Esophagus mucosa (tissue), 1 donor: ENCODE measurements at regions not wholly inside any gene's neighbourhood (a gene's known extent, or its start where the extent isn't known, plus 50 kb on each side); places are given as distances from the start of the nearest gene placed in this dataset.
"Not testable (repeated sequence)": the region's sequence is repeated elsewhere in the genome, so short reads cannot be mapped to it uniquely, and the experiment has no call there.

Experiments used
- ATAC-seq: fragments of 200-7000 bp; cut with Tn5 transposase; one replicate; pipeline ENCODE4 v1.9.1; 2020
- donor health status: DM: yes; HTN: yes; CAD: no.

DNA sequence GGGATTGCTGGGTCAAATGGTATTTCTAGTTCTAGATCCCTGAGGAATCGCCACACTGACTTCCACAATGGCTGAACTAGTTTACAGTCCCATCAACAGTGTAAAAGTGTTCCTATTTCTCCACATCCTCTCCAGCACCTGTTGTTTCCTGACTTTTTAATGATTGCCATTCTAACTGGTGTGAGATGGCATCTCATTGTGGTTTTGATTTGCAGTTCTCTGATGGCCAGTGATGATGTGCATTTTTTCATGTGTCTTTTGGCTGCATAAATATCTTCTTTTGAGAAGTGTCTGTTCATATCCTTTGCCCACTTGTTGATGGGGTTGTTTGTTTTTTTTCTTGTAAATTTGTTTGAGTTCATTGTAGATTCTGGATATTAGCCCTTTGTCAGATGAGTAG, 220.3 kb downstream of the NPR3 start:
- ATAC-seq: not testable (repeated sequence)

DNA sequence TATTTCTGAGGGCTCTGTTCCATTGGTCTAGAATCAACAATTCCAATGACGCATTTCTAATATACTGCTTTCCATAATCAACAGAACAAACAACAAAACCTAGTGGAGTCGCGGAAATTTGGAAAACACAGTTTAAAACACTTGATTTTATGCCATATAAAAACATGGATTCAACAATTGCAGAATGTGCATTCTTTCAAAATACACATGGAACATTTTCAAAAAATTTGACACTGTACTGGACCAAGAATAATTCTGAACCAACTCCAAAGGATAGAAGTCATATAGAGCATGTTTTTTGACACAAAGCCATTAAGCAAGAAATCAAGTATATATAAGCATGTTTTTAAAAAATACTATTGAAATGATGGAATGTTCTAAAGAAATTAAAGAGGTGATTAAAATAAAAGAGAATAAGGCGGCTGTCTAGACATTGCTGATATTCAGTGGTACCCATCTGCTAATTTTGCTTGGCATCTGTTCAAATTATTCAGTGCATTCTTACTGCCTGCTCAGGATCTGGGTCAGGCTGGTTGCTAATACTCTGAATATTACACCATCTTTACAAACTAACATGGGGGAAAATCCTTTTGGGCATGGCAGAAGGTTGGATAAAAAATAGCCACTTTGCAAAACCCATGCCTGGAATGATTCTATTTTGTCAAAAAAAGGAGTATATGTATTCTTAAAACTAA, 221.3 kb downstream of the NPR3 start:
- no peak for ATAC-seq

DNA sequence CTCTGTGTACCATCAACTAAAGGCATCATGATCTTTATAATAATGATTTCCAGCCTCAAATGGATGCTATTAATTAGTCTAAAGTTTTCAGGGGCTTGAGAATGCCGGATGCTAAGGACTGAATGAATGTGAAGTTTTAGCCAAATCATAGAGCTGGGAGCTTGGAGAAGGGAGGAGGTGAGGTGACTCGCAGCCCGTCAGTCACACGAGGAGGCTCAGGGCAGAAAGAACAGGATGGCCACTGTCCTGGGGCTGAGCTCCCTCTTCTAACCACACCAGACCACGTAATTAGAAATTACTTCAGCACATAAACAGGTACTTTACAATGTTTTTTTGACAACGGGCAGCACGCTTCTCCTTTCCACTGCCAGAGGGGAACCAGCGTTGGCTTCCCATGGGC, 222.6 kb downstream of the NPR3 start:
- ATAC-seq: no peak

DNA sequence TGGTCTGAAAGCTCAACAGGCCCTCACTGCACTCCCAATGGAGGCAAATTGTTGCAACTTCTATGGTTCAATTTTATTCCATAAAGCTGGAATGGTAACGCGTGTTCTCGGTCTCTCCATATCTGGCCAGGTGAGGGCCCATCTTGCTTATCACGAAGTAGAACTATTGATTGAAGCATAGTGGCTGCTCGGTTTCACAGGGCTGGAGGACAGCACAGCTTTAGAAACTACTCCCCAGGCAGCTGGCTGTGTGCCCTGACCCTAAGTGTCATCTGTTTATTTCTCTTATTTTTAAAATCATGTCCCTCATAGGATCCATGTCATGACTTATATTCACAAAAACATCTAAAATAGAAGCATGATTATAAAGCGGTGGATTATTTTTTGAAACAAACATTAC, 223.4 kb downstream of the NPR3 start:
- no peak for ATAC-seq

DNA sequence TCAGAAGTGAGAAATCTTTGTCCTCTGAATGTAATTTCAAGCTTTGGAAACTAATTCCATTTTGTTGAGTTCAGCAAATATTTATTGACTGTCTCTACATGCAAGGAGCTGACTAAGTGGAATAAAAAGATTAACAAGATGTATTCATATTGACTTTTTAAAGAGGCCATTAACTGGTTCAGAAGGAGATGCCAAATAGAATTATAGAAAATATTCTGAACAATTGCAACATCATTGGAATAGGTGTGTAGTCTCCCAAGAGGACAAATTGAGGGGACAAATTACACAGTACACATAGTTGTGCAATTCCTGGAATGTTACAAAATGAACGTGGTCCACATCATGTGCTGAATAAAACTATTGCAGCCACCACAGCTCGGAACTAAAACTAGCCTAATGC, 224.2 kb downstream of the NPR3 start:
- peak; percentile 84 for ATAC-seq

- ATAC-seq: no peak
Observed at GRCh38 chr5:32936329-32936728, 225.2 kb downstream of the NPR3 start.

DNA sequence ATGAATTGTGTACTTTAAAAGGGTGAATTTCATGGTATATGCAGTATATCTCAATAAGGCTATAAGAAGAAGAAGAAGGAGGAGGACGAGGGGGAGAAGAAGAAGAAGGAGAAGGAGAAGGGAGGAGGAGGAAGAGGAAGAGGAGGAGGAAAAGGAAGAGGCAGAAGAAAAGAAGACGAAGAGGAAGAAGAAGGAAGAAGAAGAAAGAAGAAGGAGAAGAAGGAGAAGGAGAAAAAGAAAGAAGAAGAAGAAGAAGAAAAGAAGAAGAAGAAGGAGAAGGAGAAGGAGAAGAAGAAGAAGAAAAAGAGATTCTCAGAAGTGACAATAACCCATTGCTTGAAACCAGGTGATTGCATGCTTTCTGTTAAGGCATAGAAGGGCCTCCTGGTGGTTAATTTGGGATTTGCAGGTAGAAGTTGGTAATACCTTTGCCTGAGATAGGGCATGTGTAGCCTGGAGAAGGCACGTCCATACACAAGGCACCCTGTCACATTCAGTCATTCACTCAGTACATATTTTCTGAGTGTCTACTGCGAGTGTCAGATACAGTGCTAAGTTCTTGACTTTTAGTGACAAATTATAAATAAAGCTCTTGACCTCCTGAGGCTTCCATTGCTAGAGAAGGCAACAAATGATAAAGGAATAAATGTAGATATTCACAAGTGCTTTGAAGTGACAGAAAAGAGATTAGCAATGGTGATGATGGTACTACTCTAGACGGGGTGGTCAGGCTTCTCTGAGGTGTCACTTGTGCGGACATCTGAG, 231.3 kb downstream of the NPR3 start:
- peak; percentile 60 for ATAC-seq

DNA sequence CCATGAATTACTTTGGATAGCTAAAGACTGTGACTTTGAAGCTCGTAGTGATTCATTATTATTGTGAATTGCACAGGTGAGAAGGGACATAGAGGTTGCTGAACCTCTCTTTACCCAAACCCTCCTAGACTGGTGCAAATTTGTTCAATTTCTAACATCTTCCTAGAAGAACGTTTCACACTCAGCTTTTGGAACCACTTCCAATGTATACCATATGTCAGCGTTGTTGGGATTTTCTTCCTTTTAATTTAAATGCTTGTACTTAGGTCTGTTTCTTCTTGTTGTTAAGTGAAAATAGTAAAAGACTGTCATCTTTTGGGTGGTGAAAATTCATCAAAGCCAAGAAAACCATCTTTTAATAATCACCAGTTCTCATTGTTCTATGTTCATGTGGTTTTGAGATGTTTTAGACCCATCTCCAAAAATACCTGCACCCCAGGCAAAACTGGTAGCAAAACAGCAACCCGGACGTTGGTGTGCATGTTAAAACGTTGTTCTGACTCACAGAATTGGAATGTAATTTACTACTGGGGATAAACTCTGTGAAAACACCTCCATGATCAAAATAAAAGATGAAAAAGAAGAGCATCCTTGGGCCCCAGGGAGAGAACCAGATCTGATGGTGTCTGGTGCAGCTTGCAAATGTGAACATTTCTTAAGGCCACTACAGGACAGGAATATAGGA, 238.3 kb downstream of the NPR3 start:
- ATAC-seq: peak; percentile 48

- no peak for ATAC-seq
Observed at GRCh38 chr5:32951003-32951402, 239.9 kb downstream of the NPR3 start.

GRCh38 chr5:32951878-32952277, 240.8 kb downstream of the NPR3 start:
- ATAC-seq: no peak

- not testable (repeated sequence) for ATAC-seq
Observed at GRCh38 chr5:32952421-32952820, 241.3 kb downstream of the NPR3 start.

GRCh38 chr5:32953694-32954093, 242.6 kb downstream of the NPR3 start:
- no peak for ATAC-seq

DNA sequence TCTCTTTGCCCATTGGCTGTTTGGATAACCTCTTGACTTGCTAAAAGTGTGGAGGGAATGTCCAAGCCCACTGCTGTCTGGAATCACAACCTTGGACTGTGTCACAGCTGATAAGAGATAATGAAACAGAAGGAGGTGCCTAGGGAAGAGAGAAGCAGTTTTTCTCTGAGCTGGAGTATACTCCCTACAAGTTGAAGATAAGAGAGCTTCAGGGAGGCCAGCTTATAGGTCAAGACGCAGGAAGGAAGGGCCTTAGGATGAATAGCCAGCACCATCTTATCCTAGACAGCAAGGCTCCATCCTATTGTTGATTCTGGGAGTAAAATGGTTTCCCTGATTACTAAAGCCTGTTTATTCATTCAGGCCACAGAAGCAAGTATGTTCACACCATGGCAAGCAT, 244.7 kb downstream of the NPR3 start:
- no peak for ATAC-seq

GRCh38 chr5:32960340-32961058, 249.4 kb downstream of the NPR3 start:
- peak; percentile 84 for ATAC-seq

- peak; percentile 96 for ATAC-seq
Observed at GRCh38 chr5:32961059-32961415, 249.9 kb downstream of the NPR3 start.

- no peak for ATAC-seq
Observed at GRCh38 chr5:32964261-32964660, 253.1 kb downstream of the NPR3 start.

DNA sequence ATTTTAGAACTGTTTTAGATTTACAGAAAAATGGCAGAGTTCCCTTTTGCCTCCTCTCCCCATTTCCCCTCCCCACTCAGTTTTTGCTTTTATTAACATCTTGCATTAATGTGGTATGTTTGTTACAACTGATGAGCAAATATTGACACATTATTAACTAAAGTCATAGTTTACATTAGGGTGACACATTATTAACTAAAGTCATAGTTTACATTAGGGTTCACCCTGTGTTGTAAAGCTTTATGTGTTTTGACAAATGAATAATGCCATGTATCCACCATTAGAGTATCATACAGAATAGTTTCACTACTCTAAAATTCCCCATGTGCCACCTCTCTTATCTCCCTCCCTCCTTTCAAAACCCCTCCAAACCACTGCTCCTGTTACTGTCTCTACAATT, 262.5 kb downstream of the NPR3 start:
- ATAC-seq: peak; percentile 28

DNA sequence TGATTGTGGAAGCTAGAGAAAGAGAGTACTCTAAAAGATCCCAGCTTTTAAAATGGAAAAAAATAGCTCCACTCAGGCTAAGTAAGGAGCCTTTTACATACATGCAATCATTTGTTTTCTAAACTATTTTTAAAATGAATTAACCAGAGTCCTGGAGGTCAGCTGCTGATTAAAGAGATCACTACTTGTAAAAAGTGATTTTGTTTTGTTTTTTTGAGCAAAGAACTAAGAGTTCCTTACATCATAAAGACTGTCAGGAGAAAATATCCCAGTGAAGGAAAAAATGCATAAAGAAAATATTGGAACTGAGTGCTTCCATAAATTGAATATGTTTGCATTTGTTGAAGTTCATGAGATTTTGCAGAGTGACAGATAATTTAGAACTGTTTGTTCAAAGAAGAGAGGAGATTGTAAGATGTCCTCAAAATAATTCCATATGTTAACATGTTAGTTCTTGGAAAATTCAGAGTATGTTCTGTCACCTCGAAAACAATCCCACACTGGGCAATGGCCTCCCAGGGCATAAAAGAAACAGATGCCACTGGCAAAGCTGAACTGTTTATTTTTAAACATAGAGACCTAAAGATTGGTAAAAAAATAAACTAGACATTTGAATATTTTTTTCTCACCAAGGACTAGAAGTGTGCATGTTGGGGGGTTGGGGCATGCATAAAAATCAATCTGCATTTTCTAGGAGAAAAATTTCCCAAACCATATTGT, 264.7 kb downstream of the NPR3 start:
- ATAC-seq: no peak

DNA sequence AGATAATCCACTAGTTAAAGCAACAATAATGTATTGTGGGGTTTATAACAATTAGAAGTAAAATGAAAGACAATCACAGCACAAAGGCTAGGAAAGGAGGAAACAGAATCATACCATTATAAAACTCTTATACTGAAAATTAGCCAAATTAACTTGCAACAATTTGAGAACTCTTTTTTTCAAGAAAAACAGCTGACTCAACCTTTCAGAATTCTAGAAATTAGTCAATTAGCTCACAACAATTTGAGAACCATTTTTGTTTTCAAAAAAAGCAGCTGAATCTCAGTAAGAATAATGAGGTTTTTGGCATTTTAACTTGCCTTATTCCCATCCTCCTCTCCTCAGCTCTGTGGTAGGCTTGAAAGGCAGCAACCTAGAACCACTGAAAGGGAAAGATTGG, 269.9 kb downstream of the NPR3 start:
- ATAC-seq: no peak

DNA sequence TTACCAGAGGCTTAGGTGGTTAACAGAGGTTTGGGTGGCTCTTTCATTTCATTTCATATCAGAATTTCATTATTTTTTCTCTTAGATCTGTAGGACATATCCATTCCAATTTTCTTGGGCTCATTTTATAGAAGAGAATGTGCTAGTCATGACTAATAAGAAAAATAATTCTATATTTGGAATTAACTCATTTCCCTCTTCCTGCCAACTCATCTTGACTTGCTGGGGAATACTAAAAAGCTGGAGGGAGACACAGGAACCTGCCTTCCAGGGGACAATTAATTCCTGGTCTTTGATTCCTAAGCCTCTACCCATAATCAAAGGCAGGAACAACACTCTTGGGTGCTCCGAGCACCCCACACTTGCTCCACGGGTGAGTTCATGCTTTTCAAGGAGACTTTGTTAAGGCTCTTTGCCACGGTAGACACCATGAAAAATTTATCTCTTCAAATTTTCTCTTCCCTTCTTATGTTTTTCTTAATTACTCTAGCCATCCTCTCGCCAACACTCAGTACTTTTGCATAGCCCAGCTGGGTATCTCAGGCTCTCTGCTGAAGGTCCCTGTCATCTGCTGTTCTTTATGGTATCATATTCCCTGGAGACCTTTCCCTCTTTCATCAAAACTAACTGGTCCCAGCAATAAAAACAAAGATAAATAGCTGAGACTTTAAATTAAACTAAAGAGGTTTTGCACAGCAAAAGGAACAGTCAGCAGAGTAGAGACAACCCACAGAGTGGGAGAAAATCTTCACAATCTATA, 273.9 kb downstream of the NPR3 start:
- no peak for ATAC-seq

DNA sequence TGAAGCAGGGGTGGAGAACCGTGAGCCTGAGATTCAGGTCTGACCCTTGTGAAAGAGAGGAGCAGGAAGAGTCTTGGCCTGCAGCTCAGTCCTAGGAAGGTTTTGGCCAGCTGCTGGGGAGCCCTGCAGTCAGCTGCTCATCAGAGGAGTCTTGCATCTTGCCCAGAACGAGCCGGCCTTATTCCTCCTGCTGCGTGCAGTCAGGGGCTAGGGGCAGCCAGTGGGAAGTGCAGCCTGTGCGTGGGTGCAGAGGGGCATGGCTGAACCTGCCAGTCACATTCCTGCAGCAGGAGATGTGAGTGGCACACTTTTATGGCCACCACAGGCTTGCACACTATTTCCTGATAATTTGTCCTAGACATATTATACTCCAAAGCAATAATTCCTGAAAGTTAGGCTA, 278.7 kb downstream of the NPR3 start:
- no peak for ATAC-seq
